NCI-H2227 (cell line): ENCODE measurements at regions not wholly inside any gene's neighbourhood (a gene's known extent, or its start where the extent isn't known, plus 50 kb on each side); places are given as distances from the start of the nearest gene placed in this dataset.

ENCODE experiments used
- DNase-seq: peaks from one replicate; lab custom pipeline; 2025; ENCODE audit not compliant: unreplicated experiment; lab: John Stamatoyannopoulos, UW

DNA sequence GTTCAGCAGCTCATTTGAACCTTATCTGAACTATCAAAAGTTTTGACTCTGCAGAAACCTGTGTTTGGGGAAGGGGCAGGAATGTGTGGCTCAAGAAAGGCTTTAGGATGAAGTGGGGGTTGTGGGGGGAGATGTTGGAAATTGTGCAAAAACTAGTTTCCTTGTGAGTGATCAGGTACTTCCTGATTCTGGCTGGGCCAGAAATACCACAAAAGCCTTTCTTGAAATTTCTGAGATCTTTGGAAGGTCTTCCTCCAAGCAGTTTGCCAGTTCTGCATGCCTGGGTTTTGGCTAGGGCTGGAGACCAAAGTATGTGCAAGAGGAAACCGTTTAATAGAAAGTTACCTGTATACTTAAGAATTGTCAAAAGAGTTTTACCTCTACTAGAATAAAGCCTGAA lies 116.6 kb downstream of the BMP2 start:
- DNase-seq: no peak

DNA sequence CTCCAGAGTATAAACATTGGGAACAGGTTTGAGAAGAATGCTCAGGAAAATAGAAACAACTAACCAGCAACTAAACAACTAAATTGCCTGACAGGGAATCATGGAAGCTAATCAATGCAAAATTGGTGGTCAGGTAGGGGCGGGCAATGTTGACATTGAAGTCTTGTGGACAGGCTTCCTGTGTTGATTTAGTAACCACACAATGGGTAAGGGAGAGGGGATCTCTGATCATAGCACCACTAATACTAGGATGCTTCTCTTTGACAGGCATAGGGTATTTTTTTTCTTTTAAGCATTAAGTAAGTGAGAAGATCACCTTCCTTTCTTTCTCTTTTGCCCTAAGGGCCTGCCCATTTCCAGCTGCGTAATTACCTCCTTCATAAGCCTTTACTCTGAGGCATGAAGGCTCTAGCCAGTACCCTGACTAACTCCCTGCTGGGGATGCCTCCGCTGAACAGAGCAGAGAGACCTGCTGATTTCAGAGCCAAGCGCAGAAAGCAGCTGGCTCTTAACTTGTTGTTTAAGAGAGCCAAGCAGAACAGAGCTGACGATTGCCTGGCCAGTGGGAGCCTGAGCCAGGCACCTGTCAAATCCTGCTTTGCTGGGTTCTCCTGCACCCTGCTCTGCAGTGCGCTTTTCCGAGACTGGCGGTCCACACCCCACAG lies 118.7 kb downstream of the BMP2 start:
- DNase-seq: no peak

DNA sequence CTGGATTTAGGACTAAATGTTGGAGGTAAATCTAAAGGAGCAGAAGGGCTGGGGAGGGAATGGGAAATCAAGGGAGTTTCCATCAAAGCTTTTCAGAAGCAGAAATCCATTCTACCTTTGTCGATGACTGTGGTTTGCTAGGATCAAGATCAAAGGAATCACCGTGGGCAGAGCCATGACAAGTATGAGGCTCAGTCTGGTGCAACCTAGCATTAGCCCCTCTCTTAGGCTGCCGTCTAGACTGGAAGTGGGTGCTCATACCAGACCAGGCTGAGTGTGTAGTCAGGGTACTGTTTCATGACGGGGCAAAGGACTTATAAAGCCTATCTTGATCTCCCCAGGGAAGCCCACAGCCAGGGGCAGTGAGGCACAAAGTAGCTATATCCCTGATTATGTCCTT lies 120.5 kb downstream of the BMP2 start:
- no peak for DNase-seq

DNA sequence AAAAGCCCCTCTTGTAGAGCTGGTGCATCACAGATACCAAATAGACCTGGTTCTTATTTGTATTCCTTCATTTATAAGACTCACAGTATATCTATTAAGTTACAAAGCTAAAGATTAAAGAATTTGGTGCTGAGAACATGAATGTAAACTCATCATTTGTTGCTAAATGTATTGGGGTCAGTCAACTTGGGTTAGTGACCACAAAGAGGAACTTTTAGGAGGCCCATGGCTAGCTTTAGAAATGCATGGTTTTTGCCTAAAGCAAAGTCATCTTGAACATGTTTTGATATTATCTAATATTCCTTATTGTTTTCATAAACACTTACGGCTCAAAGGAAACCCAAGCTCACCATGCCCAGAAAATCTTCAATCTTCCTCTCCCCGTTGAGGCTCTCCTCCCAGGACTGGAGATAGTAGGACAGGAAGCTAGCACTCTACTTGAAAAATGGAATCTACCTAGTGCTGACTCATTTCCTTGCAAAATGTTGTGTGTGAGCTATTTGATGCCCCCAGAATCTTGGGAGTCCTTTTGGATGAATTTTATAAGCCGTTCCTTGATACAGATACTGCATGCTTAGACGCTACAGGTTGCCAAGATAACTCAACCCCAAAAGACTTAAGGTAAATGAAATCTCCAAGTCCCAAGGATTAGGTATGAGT lies 121.4 kb downstream of the BMP2 start:
- DNase-seq: no peak

DNA sequence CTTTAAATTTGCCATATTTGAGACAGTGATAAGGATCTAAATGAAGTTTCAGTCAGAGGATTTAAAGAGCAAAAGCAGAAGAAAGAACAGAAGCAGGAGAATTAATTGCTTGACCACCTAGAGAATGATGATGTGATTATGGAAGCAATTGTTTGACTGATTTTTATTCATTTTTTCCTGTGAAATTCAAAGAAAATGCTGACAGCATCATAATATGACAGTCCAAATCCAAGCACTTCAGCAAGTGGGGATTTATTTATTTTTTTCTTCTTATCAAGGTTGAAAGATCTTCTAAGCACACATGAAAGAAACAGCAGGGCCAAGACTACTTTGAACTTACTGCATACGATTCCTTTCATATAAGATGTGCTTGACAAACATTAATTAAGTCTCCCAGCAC lies 125.2 kb downstream of the BMP2 start:
- DNase-seq: no peak

DNA sequence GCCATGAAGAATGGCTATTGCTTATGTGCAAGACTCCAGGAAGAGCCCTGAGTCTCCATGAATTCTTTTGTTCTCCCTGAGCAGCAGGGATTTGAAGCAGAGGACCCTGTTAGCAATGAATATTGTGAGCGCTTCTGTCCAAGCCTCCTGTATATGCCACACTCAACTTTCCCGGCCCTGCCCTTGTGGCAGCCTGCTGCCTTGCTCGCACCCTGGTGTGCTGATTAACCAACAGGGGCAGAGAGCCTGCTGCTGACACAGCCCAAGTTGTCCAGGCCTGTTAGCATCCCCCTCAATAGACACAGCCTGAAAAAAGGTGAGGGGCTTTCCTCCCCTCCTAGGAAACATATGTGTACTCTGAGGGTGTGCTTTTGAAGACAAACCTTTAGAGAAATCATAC lies 131.4 kb downstream of the BMP2 start:
- DNase-seq: no peak

DNA sequence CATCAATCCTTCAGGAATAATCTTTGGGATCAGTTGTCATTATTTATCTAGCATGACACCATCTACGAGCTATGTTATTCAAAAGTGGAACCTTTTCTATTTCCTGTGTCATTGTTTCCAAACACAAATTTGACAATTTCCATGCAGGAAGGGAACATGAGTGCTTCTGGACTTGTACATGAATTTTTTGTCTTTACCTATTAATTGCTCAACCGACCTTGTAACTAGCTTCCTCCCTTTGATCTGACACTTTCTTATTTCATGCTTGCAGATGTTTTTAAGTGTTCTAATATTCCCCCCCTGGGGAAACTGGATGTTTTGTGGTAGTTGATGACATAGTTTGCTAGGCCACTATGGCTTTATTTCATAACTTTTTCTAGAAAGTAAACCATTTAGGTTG lies 139.4 kb downstream of the BMP2 start:
- DNase-seq: no peak

DNA sequence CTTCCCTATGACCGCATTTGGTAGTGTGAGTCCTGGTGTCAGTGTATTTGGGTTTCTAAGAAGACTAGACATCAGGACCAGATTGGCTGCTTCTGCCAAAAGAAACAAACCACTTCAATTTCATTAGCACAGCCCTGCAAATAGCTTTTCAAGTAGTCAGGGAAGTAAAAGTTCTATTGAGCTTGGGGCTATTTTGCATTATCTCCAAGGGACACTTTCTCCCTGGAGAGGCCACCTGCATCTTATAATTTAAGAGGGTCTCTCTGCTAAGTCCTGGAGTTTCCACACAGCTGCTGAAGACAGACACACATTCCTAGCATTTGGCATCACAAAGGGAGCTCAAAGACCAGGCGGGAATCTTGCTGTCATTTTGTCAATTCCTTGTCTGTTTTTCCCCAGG lies 141.2 kb downstream of the BMP2 start:
- no peak for DNase-seq

DNA sequence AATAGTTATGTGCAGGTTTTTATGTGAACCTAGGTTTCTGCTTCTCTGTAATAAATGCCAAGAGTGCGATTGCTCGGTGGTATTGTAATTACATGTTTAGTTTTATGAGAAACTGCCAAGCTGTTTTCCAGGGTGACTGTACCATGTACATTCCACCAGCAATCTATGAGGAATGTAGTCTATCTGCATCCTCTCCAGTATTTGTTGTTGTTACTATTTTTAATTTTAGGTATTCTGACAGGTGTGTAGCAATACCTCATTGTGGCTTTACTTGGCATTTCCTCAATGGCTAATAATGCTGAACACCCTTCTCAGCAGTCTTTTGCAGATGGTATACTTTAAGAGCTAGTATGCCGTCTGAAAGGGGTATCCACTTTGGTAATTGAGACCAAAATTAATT lies 142.1 kb downstream of the BMP2 start:
- DNase-seq: no peak

DNA sequence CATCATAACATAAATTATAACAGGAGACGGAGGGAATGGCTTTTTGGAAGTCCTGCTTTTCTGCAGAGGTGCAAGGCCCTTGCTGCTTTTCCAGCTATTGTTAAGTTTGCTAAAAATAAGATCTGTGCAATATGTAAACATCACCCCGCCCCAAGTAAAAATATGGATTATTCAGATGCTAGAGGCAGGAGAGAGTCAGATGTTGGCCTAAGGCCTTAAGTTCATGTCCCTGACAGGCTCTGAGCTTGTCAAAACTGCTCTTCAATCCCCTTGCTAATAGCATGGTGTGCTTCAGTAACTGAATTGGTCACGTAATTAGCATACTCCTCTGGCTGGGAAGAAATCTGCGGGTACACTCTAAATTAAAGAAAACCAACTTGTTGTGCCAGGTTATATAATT lies 147.5 kb downstream of the BMP2 start:
- DNase-seq: no peak

DNA sequence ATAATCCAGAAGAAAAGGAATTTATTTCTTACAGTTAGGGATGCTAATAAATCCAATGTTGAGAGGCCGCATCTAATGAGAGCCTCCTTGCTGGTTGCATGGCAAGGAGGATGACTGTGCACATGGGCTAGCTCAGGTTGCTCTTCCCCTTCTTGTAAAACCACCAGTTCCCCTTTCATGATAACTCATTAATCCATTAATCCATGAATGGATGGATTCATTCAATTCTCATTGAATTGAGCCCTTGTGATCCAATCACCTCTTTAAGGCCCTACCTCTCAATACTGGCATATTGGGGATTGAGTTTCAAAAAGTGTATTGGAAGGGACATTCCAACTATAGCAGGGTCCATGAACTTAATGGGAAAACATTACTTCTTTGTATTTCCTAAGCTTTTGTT lies 149.5 kb downstream of the BMP2 start:
- DNase-seq: no peak

DNA sequence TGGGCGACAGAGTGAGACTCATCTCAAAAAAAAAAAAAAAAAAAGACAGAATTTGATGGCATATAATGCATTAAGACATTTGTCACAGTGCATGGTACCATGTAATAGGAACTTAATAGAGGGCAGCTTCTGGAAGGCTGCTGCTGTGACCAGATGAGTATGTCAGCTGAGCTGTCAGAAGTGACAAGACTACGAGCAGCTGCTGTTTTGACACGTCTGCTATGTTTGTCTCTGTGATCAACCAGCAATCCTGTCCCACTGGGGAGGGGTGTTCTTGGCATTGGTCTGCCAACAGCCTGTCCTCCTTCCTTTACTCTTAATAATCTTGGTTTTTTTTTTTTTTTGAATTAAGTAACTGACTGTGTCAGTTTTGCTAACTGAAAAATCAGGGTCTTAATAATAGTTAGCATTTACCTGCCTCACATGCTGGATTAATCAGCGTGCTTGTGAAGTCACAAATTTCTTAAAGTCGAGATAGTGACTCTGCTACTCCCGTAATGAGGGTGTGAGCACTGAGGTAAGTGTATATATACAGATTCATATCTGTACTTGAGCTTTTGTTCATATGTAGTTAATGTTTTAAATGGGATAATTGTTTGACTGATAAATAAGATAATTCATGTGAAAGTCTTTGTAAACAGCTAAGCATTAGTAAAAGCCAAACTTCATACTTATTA lies 152.4 kb downstream of the BMP2 start:
- no peak for DNase-seq

DNA sequence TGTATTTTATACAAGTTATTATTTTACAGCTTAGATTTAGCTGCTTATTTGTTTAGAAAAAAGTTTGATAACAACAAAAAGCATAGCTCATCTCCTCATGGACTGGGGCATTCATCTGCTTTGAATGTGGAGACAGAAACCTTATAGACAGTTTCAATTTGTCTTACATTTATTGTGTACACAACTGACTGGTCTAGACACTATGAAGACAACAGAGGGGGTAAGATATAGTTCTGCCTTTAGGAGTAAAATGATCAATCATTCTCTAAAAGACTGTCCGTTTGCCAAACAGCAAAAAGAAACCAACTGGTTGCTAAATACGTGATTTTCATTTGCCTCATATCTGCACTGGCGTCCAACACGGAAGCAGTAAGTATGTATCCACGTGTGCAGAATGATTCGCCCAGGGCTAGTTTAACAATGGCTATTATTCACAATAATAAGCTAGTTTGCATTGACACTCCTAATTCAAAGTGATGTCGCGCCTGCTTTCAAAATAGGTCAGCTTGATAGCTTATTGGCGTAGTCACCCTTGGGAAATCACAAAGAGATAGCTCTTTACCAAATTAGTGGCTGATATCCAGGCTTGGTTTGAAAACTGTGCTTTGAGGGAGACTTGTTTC lies 153.6 kb downstream of the BMP2 start:
- DNase-seq: no peak

DNA sequence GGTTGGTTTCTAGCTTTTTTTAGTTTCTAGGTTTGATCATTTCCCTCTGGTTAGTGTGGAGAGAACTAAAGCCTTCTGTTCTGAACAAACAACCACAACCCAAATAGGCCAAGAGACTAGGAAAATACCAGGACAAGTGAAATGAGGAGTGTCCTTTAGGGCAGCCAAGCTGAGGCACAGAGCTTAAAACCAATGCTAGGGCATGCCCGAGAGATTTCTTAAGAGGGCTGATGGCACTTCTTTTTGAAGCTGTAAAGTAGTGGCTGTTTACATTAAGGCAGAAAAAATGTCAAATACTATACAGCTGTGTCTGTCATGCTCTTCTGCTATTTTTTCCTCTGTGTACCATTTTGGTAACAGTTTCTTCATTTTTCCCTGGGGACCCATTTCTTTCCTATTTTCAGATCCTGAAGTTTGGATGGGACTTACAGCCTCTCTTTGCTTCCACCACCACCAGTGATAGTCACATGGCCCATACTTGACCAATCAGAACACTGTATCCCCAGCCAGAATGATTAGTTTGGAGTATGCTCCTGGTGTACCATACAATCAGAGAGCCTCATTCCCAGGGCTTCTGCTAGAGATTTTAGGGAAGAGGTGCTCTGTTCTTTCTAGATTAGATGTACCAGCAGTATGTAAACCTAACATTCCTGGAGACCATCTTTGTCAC lies 154.4 kb downstream of the BMP2 start:
- DNase-seq: no peak

DNA sequence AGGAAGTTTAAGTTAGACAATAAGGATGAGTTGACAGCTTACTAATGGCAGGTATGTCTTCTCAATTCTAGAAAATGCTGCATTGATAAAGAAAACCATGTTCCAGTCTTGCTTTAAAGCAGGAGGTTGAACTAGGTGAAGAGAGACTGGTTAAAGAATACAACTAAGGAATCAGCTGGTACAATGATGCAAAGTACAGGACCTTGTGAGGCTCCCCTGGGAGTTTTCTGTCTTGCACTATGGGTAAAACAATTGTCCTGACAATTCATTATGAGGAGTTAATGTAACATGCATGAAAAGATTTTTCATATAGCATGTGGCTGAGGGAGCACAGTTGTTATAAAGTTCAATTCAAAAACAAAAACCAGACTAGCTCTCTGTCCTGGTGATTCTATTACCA lies 157.2 kb downstream of the BMP2 start:
- no peak for DNase-seq

DNA sequence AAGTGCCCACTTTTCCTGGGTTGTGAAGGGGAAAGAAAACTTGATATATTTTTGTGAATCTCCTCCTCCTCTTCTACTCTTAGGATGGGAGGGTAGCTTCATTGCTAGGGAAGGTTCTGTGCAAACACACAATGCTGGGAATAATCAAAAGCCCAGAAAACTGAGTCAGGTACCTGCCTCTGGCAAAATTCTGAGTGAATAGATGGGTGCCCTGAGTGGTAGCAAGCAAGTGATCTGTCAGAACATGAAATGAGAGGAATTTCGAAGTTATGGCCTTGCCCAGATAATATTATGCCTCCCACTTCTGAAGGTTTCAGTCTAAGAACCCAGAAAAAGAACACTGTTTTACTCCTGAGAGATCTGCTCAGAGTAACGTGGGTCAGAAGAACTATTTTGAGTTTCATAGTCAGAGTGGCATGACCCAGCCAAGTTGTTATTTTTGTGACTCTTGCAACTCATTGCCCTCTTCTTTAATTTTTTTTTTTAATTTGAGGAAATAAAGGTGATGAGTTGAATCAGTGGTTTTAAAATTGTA lies 158.3 kb downstream of the BMP2 start:
- DNase-seq: no peak

DNA sequence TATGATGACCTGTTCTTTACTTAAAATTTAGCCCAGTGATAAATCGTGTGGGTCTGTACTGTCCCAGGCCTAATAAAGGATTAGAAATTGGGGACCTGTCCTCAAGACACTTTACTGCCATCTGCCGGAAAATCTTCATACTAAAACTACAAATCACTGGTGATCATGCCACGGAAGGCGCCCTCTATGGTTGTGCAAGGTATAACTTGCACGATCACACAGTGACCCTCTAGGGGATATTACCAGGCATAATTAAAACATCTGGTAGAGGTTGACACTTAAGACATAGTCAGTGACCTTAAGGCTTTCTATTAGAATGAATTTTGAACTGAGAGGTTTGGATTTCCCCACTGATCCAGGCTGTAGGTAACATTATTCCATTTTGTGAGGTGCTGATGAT lies 172.6 kb downstream of the BMP2 start:
- DNase-seq: no peak

DNA sequence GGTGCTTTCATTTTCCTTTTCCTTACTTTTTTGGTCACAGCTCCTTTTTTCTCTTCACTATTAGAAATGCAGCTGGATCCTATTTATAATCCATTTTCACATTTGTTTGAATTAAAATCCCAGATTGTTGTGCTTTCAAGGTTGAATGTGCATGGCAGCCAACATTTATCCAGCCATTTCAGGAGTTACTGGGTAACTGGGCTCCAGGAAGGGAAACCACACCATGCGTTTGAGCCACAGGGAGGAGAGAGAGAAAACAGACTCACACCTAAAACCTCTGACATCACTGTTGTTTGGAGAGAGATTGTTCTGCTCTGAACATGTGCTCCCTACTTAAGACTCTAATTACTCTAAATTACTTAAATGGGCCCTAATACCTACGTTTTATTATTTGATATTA lies 173.4 kb downstream of the BMP2 start:
- DNase-seq: no peak

DNA sequence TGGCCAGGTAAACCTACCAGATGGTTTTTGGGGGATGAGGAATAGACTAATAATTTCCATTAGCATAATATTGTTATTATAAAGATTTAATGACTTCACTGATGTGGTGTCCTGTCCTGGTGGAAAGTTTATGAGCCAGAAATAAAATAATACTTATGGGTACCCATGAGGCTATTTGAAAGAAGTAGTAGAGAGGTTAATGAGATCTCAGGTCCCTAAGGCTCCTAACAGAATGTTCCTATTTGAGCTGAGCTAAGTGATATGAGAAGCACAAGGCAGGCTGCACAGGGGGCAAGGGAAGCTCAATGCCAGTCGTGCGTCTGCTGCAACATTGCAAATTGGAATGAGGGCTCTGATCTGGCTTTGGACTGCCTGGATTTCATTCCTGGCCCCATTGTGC lies 174.1 kb downstream of the BMP2 start:
- DNase-seq: no peak

DNA sequence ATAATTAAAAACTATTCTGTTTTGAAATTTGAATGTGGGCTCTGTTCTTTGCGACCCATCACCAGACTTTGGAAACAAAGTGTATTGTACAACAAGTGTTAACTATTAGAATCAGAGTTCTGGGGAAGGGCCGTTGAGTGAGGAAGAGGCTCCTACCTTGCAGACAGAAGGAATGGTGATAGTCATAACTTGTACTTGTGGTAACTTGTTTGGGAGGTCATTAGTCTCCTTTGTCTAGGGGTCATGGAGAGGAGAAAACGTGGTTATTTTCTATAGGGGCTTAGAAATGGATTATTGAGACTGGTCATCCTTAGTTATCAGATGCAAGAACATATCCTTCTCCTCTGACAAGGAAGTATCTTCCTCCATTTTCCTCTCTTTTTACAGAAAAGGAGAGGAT lies 174.8 kb downstream of the BMP2 start:
- no peak for DNase-seq

DNA sequence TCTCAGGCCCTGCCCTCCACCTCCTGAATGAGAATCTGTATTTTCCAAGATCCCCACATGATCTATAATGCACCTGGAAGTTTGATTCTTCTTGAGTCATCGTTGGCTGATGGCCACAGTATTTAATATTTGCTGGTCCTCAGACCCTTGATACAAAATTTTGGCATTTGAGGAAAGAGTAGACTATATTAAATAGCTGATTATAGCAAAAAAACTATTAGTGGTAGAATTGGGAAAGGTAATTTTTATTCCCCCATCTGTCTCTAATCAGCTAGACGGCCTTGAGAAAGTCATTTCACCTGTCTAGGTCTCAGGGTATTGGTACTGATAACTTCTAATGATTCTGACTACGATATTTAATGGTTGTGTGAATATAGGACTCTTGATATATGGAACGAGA lies 176.8 kb downstream of the BMP2 start:
- no peak for DNase-seq
